ENCODE measurements at regions not wholly inside any gene's neighbourhood (a gene's known extent, or its start where the extent isn't known, plus 50 kb on each side); places are given as distances from the start of the nearest gene placed in this dataset.

- Histone ChIP-seq H3K4me2 (ENCODE audit: low read depth, low read length, poor library complexity, severe bottlenecking) (no peak overlapping the region), H2AFZ (ENCODE audit: low read length) (no peak overlapping the region), H3K9me3 (ENCODE audit: low read length) (no peaks in the 10 kb centered on the region), H3K27ac (ENCODE audit: low read length) (no peak overlapping the region), H3K9ac (ENCODE audit: low read length) (no peak overlapping the region), H3K27me3 (ENCODE audit: low read length) (no peaks in the 10 kb centered on the region), H3K79me2 (ENCODE audit: low read length) (no peaks in the 10 kb centered on the region), H3K36me3 (ENCODE audit: insufficient read depth, low read length) (no peaks in the 10 kb centered on the region), H3K9me2 (replicated peaks; ENCODE audit: insufficient read depth, low read length) (no peaks in the 10 kb centered on the region), H4K20me1 (ENCODE audit: insufficient read depth, low read depth, low read length) (no peaks in the 10 kb centered on the region), H3K4me1 (ENCODE audit: low read length) (no peaks in the 10 kb centered on the region), H3K4me3 (ENCODE audit: low read length) (no peak overlapping the region)
- DNase-seq: no peak
Observed at GRCh38 chr3:144200004-144200403, 228.4 kb downstream of the DIPK2A start.

DNA sequence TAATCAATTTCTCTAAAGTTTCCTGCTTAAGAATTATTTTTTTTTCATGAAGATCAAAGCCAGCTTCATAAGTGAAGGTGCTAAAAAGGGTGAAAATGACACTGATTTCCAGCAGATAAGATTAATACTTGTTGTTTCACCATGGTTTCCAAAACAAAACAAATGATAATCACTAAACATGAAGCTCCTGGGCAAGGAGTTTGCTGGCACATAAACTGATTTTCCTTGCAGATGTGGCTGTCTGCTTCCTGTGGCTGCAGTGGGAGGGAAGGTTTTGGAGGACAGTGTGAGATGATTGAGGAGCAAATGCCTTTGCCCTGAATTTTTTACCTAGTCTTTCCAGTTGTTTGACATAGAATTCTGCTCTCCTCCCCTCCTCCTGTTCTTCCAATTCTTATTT, 228.8 kb downstream of the DIPK2A start:
- no peak overlapping the region for H3K4me2 ChIP-seq (ENCODE audit: low read depth, low read length, poor library complexity, severe bottlenecking)

GRCh38 chr3:144221761-144222160, 250.1 kb downstream of the DIPK2A start:
- no peak overlapping the region for H2AFZ ChIP-seq (ENCODE audit: low read length)
- no peak overlapping the region for H3K4me2 ChIP-seq (ENCODE audit: low read depth, low read length, poor library complexity, severe bottlenecking)
- H3K4me3 ChIP-seq (ENCODE audit: low read length): no peak overlapping the region
- H3K27me3 ChIP-seq (ENCODE audit: low read length): no peaks in the 10 kb centered on the region
- no peaks in the 10 kb centered on the region for H3K36me3 ChIP-seq (ENCODE audit: insufficient read depth, low read length)
- H3K9me2 ChIP-seq (replicated peaks; ENCODE audit: insufficient read depth, low read length): 0 out of 2 replicates have a peak, but pooled peaks cover 3% of the 10 kb centered on the region
- no peak for DNase-seq
- H3K4me1 ChIP-seq (ENCODE audit: low read length): no peaks in the 10 kb centered on the region
- H3K27ac ChIP-seq (ENCODE audit: low read length): no peak overlapping the region
- no peaks in the 10 kb centered on the region for H3K9me3 ChIP-seq (ENCODE audit: low read length)
- no peaks in the 10 kb centered on the region for H4K20me1 ChIP-seq (ENCODE audit: insufficient read depth, low read depth, low read length)
- no peak overlapping the region for H3K9ac ChIP-seq (ENCODE audit: low read length)
- H3K79me2 ChIP-seq (ENCODE audit: low read length): no peaks in the 10 kb centered on the region

More for the DNA sequence above, 228.8 kb downstream of the DIPK2A start:
- Histone ChIP-seq H3K9me2 (replicated peaks; ENCODE audit: insufficient read depth, low read length) (no peaks in the 10 kb centered on the region), H3K9me3 (ENCODE audit: low read length) (no peaks in the 10 kb centered on the region), H2AFZ (ENCODE audit: low read length) (no peak overlapping the region), H3K4me1 (ENCODE audit: low read length) (no peaks in the 10 kb centered on the region), H3K79me2 (ENCODE audit: low read length) (no peaks in the 10 kb centered on the region), H3K9ac (ENCODE audit: low read length) (no peak overlapping the region), H3K27me3 (ENCODE audit: low read length) (no peaks in the 10 kb centered on the region), H3K4me3 (ENCODE audit: low read length) (no peak overlapping the region), H4K20me1 (ENCODE audit: insufficient read depth, low read depth, low read length) (no peaks in the 10 kb centered on the region), H3K36me3 (ENCODE audit: insufficient read depth, low read length) (no peaks in the 10 kb centered on the region), H3K27ac (ENCODE audit: low read length) (no peak overlapping the region)
- DNase-seq: no peak

- Histone ChIP-seq H3K27me3 (ENCODE audit: low read length) (no peaks in the 10 kb centered on the region), H3K9me2 (replicated peaks; ENCODE audit: insufficient read depth, low read length) (no peaks in the 10 kb centered on the region), H3K4me1 (ENCODE audit: low read length) (no peaks in the 10 kb centered on the region), H2AFZ (ENCODE audit: low read length) (no peak overlapping the region), H3K79me2 (ENCODE audit: low read length) (no peaks in the 10 kb centered on the region), H3K9me3 (ENCODE audit: low read length) (no peaks in the 10 kb centered on the region), H3K4me2 (ENCODE audit: low read depth, low read length, poor library complexity, severe bottlenecking) (no peak overlapping the region), H3K4me3 (ENCODE audit: low read length) (no peak overlapping the region), H3K27ac (ENCODE audit: low read length) (no peak overlapping the region), H3K9ac (ENCODE audit: low read length) (no peak overlapping the region), H4K20me1 (ENCODE audit: insufficient read depth, low read depth, low read length) (no peaks in the 10 kb centered on the region), H3K36me3 (ENCODE audit: insufficient read depth, low read length) (no peaks in the 10 kb centered on the region)
- DNase-seq: no peak
Observed at GRCh38 chr3:144229330-144229729, 257.7 kb downstream of the DIPK2A start.

GRCh38 chr3:144229953-144230352, 258.3 kb downstream of the DIPK2A start:
- Histone ChIP-seq H3K27ac (ENCODE audit: low read length) (no peak overlapping the region), H3K27me3 (ENCODE audit: low read length) (no peaks in the 10 kb centered on the region), H3K36me3 (ENCODE audit: insufficient read depth, low read length) (no peaks in the 10 kb centered on the region), H2AFZ (ENCODE audit: low read length) (no peak overlapping the region), H4K20me1 (ENCODE audit: insufficient read depth, low read depth, low read length) (no peaks in the 10 kb centered on the region), H3K4me1 (ENCODE audit: low read length) (no peaks in the 10 kb centered on the region), H3K4me3 (ENCODE audit: low read length) (no peak overlapping the region), H3K9me3 (ENCODE audit: low read length) (no peaks in the 10 kb centered on the region), H3K9me2 (replicated peaks; ENCODE audit: insufficient read depth, low read length) (no peaks in the 10 kb centered on the region), H3K4me2 (ENCODE audit: low read depth, low read length, poor library complexity, severe bottlenecking) (no peak overlapping the region), H3K9ac (ENCODE audit: low read length) (no peak overlapping the region), H3K79me2 (ENCODE audit: low read length) (no peaks in the 10 kb centered on the region)
- no peak for DNase-seq

- Histone ChIP-seq H3K9me3 (ENCODE audit: low read length) (no peaks in the 10 kb centered on the region), H3K4me1 (ENCODE audit: low read length) (no peaks in the 10 kb centered on the region), H3K4me2 (ENCODE audit: low read depth, low read length, poor library complexity, severe bottlenecking) (no peak overlapping the region), H3K79me2 (ENCODE audit: low read length) (no peaks in the 10 kb centered on the region), H3K27me3 (ENCODE audit: low read length) (no peaks in the 10 kb centered on the region), H3K27ac (ENCODE audit: low read length) (no peak overlapping the region), H2AFZ (ENCODE audit: low read length) (no peak overlapping the region), H3K9me2 (replicated peaks; ENCODE audit: insufficient read depth, low read length) (no peaks in the 10 kb centered on the region), H3K4me3 (ENCODE audit: low read length) (no peak overlapping the region), H3K9ac (ENCODE audit: low read length) (no peak overlapping the region), H4K20me1 (ENCODE audit: insufficient read depth, low read depth, low read length) (no peaks in the 10 kb centered on the region), H3K36me3 (ENCODE audit: insufficient read depth, low read length) (no peaks in the 10 kb centered on the region)
- no peak for DNase-seq
Observed at GRCh38 chr3:144235489-144235888, 263.9 kb downstream of the DIPK2A start.

DNA sequence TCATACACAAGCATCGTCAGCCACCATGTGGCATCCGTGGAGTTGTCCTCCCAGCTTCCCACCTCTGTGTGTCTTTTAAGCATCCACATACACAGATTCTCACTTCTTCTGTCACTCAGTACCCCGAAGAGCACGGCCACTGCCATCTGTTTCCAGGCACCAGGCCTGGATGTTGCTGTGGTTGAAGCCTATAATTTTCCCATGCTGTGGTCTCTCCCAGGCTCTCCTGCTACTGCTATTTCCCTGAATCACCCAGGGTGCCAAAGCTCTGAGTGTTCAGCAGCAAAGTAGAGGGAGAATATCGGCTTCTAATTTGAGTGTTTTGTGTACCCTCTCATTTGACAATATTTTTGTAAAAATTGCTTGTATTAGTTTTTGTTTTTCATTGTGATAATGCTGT, 265.7 kb downstream of the DIPK2A start:
- no peaks in the 10 kb centered on the region for H3K9me2 ChIP-seq (replicated peaks; ENCODE audit: insufficient read depth, low read length)
- H2AFZ ChIP-seq (ENCODE audit: low read length): no peak overlapping the region
- no peak overlapping the region for H3K4me3 ChIP-seq (ENCODE audit: low read length)
- H3K36me3 ChIP-seq (ENCODE audit: insufficient read depth, low read length): no peaks in the 10 kb centered on the region
- H3K27me3 ChIP-seq (ENCODE audit: low read length): no peaks in the 10 kb centered on the region
- no peak overlapping the region for H3K4me2 ChIP-seq (ENCODE audit: low read depth, low read length, poor library complexity, severe bottlenecking)
- no peak for DNase-seq
- no peaks in the 10 kb centered on the region for H3K9me3 ChIP-seq (ENCODE audit: low read length)
- no peaks in the 10 kb centered on the region for H3K79me2 ChIP-seq (ENCODE audit: low read length)
- H3K4me1 ChIP-seq (ENCODE audit: low read length): no peaks in the 10 kb centered on the region
- H3K9ac ChIP-seq (ENCODE audit: low read length): no peak overlapping the region
- no peak overlapping the region for H3K27ac ChIP-seq (ENCODE audit: low read length)
- H4K20me1 ChIP-seq (ENCODE audit: insufficient read depth, low read depth, low read length): no peaks in the 10 kb centered on the region

DNA sequence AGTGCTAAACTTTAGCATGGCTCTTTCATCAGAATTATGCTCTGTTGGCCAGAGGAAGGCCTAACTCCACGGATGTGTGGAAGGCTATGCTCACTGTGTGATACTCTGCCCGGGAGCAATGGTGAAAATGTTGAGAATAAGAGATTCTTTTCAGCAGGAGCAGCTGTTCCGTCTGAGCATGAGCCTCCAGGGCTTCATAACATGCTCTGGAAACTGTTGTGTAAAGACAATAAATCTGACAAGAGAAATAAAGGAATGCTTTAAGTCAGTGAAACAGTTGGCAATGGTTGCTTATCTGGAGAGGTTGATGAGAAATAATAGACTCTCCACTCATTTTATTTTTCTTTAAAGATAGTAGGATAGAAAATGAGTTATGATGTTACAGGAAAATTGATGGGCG, 269.8 kb downstream of the DIPK2A start:
- Histone ChIP-seq H3K4me1 (ENCODE audit: low read length) (no peaks in the 10 kb centered on the region), H3K9ac (ENCODE audit: low read length) (no peak overlapping the region), H2AFZ (ENCODE audit: low read length) (no peak overlapping the region), H4K20me1 (ENCODE audit: insufficient read depth, low read depth, low read length) (no peaks in the 10 kb centered on the region), H3K27ac (ENCODE audit: low read length) (no peak overlapping the region), H3K4me2 (ENCODE audit: low read depth, low read length, poor library complexity, severe bottlenecking) (no peak overlapping the region), H3K9me2 (replicated peaks; ENCODE audit: insufficient read depth, low read length) (no peaks in the 10 kb centered on the region; the same call in 1 of the 2 replicates), H3K27me3 (ENCODE audit: low read length) (no peaks in the 10 kb centered on the region), H3K79me2 (ENCODE audit: low read length) (no peaks in the 10 kb centered on the region), H3K9me3 (ENCODE audit: low read length) (no peaks in the 10 kb centered on the region), H3K4me3 (ENCODE audit: low read length) (no peak overlapping the region), H3K36me3 (ENCODE audit: insufficient read depth, low read length) (no peaks in the 10 kb centered on the region)
- no peak for DNase-seq

GRCh38 chr3:144242747-144243146, 271.1 kb downstream of the DIPK2A start:
- H3K27ac ChIP-seq (ENCODE audit: low read length): no peak overlapping the region
- H3K36me3 ChIP-seq (ENCODE audit: insufficient read depth, low read length): no peaks in the 10 kb centered on the region
- no peak overlapping the region for H3K4me2 ChIP-seq (ENCODE audit: low read depth, low read length, poor library complexity, severe bottlenecking)
- no peaks in the 10 kb centered on the region for H3K27me3 ChIP-seq (ENCODE audit: low read length)
- H4K20me1 ChIP-seq (ENCODE audit: insufficient read depth, low read depth, low read length): no peaks in the 10 kb centered on the region
- H3K79me2 ChIP-seq (ENCODE audit: low read length): no peaks in the 10 kb centered on the region
- no peaks in the 10 kb centered on the region for H3K4me1 ChIP-seq (ENCODE audit: low read length)
- H3K9me2 ChIP-seq (replicated peaks; ENCODE audit: insufficient read depth, low read length): no peaks in the 10 kb centered on the region; the same call in 1 of the 2 replicates
- DNase-seq: no peak
- no peak overlapping the region for H2AFZ ChIP-seq (ENCODE audit: low read length)
- no peaks in the 10 kb centered on the region for H3K9me3 ChIP-seq (ENCODE audit: low read length)
- H3K9ac ChIP-seq (ENCODE audit: low read length): no peak overlapping the region
- H3K4me3 ChIP-seq (ENCODE audit: low read length): no peak overlapping the region

Data from Karpas-422 (cell line).